Astrocyte (in vitro differentiated cells and primary cell): ENCODE measurements at regions not wholly inside any gene's neighbourhood (a gene's known extent, or its start where the extent isn't known, plus 50 kb on each side); places are given as distances from the start of the nearest gene placed in this dataset.

Experiments used
- EZH2 ChIP-seq: IDR thresholded peaks from 2 replicates; pipeline ENCODE4 v1.6.1; 2012; ENCODE audit warnings: mild to moderate bottlenecking, low read length, inconsistent platforms; ENCODE audit not compliant: insufficient read depth
- TF ChIP-seq, protein P1 (sequence below): IDR thresholded peaks from 2 replicates; pipeline ENCODE4 v1.5.1; 2011; ENCODE audit warnings: low read depth, mild to moderate bottlenecking, inconsistent platforms, low read length, moderate library complexity; ENCODE audit not compliant: insufficient read depth

DNA sequence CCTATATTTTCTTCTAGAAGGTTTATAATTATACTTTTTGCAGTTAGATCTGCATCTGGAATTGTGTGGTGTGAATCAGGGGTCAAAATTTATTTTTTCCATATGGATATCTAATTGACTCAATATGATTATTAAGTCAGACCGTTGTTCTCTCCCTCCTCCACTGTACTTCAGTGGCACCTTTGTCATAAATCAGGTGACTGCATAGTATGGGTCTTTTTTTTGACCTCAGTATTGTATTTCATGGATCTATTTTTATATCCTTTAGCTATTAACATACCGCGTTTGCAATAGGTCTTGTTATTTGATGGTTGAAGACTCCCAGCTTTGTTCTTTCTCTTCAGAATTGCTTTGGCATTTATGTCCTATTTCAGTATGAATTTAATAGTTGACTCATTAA lies 107.4 kb downstream of the BOD1 start:
- TF ChIP-seq, protein P1, sequence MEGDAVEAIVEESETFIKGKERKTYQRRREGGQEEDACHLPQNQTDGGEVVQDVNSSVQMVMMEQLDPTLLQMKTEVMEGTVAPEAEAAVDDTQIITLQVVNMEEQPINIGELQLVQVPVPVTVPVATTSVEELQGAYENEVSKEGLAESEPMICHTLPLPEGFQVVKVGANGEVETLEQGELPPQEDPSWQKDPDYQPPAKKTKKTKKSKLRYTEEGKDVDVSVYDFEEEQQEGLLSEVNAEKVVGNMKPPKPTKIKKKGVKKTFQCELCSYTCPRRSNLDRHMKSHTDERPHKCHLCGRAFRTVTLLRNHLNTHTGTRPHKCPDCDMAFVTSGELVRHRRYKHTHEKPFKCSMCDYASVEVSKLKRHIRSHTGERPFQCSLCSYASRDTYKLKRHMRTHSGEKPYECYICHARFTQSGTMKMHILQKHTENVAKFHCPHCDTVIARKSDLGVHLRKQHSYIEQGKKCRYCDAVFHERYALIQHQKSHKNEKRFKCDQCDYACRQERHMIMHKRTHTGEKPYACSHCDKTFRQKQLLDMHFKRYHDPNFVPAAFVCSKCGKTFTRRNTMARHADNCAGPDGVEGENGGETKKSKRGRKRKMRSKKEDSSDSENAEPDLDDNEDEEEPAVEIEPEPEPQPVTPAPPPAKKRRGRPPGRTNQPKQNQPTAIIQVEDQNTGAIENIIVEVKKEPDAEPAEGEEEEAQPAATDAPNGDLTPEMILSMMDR: no peak
- no peak for TF ChIP-seq EZH2
